Lung (tissue), 11 donors: ENCODE measurements at regions not wholly inside any gene's neighbourhood (a gene's known extent, or its start where the extent isn't known, plus 50 kb on each side); places are given as distances from the start of the nearest gene placed in this dataset.

Source experiments
- ATAC-seq: fragments of 200-7000 bp; cut with Tn5 transposase; one replicate; pipeline ENCODE4 v1.9.1; 2020; ENCODE audit warnings: moderate number of reproducible peaks; ENCODE audit not compliant: insufficient read depth, low FRiP score
- DNase-seq, 3 donors: peaks; one replicate each; pipeline ENCODE4 v3.0.0-alpha.2; 2013 to 2017
- H3K27ac ChIP-seq, 2 donors: one replicate each; pipeline ENCODE4 v1.5.1; 2013; ENCODE audit warnings: mild to moderate bottlenecking in 2 of 2, moderate library complexity in 2 of 2, control low read depth in 1 of 2, inconsistent platforms in 1 of 2, low read depth in 1 of 2, low read length in 1 of 2
- H3K27me3 ChIP-seq, 3 donors: one replicate each; pipeline ENCODE4 v1.5.1; 2013; ENCODE audit warnings: low read length in 2 of 3; ENCODE audit not compliant: control insufficient read depth in 3 of 3, insufficient read depth in 3 of 3
- H3K36me3 ChIP-seq, 4 donors: one replicate each; pipeline ENCODE4 v1.5.1; 2013; ENCODE audit warnings: low read length in 4 of 4, mild to moderate bottlenecking in 1 of 4, moderate library complexity in 1 of 4; ENCODE audit not compliant: control insufficient read depth in 4 of 4, insufficient read depth in 4 of 4
- H3K4me1 ChIP-seq, 5 donors: one replicate each; pipeline ENCODE4 v1.5.1; 2013; ENCODE audit warnings: low read length in 5 of 5, mild to moderate bottlenecking in 2 of 5, moderate library complexity in 1 of 5; ENCODE audit not compliant: control insufficient read depth in 5 of 5, insufficient read depth in 5 of 5
- H3K4me3 ChIP-seq: one replicate; pipeline ENCODE4 v1.5.1; 2013; ENCODE audit warnings: mild to moderate bottlenecking, control low read depth, moderate library complexity
- H3K9ac ChIP-seq, 2 donors: one replicate each; pipeline ENCODE4 v1.5.1; 2013; ENCODE audit warnings: low read length in 2 of 2, control low read depth in 1 of 2; ENCODE audit not compliant: insufficient read depth in 1 of 2
- H3K9me3 ChIP-seq, 4 donors: one replicate each; pipeline ENCODE4 v1.5.1; 2013; ENCODE audit warnings: low read length in 3 of 4, mild to moderate bottlenecking in 1 of 4, moderate library complexity in 1 of 4; ENCODE audit not compliant: control insufficient read depth in 4 of 4, insufficient read depth in 3 of 4
- WGBS, 2 donors: extraction: QIAGEN DNeasy Blood & Tissue Kit; methylation state at CpG; one replicate each; pipeline ENCODE4 v1.1.7; 2013; 5-methylcytosine and 5-hydroxymethylcytosine counted together
- TF ChIP-seq, protein P1 (sequence below): IDR thresholded peaks from 2 replicates; pipeline ENCODE4 v1.5.1; 2012; ENCODE audit warnings: mild to moderate bottlenecking; ENCODE audit errors: control extremely low read depth, extremely low read depth
- donor health status: control.
- donor health status: control.
- donor health status: Bipolar disorder and iron deficiency.
- donor health status: healthy.
- donor health status: DM: yes; HTN: yes; CAD: no.

DNA sequence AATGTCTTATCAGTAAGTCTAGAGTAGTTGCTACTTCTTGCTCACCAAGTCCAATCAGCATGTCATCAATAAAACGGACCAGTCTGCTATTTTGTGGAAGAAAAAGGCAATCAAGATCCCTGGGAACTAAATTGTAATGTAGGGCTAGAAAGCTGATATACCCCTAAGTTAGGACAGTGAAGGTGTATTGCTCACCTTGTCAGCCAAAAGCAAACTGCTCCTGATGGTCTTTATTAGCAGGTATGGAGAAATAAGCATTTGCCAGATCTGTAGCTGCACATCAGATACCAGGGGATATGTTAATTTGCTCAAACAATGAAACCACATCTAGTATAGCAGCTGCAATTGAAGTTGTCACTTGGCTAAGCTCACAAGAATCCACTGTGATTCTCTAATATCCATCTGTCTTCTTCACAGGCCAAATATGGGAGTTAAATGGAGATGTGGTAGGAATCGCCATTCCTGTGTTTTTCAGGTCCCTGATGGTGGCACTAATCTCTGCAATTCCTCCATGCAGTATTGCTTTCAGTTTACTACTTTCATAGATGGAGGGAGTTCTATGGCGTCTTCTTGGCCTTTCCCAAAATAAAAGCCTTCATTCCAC lies 75.0 kb downstream of the TMEM237 start:
- Histone ChIP-seq H3K36me3 (peaks cover 0 to 3% (median 0%) of the 10 kb centered on the region in 4 donors), H3K27me3 (no peaks in the 10 kb centered on the region), H3K4me3 (no peak overlapping the region), H3K9ac (no peak overlapping the region), H3K9me3 (no peaks in the 10 kb centered on the region), H3K27ac (no peak overlapping the region), H3K4me1 (no peaks in the 10 kb centered on the region)
- 92% methylated on average over 3 of the region's 3 CpGs for WGBS, 2 donors
- DNase-seq: no peak
- TF ChIP-seq, protein P1, sequence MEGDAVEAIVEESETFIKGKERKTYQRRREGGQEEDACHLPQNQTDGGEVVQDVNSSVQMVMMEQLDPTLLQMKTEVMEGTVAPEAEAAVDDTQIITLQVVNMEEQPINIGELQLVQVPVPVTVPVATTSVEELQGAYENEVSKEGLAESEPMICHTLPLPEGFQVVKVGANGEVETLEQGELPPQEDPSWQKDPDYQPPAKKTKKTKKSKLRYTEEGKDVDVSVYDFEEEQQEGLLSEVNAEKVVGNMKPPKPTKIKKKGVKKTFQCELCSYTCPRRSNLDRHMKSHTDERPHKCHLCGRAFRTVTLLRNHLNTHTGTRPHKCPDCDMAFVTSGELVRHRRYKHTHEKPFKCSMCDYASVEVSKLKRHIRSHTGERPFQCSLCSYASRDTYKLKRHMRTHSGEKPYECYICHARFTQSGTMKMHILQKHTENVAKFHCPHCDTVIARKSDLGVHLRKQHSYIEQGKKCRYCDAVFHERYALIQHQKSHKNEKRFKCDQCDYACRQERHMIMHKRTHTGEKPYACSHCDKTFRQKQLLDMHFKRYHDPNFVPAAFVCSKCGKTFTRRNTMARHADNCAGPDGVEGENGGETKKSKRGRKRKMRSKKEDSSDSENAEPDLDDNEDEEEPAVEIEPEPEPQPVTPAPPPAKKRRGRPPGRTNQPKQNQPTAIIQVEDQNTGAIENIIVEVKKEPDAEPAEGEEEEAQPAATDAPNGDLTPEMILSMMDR: no peak
- ATAC-seq: no peak

DNA sequence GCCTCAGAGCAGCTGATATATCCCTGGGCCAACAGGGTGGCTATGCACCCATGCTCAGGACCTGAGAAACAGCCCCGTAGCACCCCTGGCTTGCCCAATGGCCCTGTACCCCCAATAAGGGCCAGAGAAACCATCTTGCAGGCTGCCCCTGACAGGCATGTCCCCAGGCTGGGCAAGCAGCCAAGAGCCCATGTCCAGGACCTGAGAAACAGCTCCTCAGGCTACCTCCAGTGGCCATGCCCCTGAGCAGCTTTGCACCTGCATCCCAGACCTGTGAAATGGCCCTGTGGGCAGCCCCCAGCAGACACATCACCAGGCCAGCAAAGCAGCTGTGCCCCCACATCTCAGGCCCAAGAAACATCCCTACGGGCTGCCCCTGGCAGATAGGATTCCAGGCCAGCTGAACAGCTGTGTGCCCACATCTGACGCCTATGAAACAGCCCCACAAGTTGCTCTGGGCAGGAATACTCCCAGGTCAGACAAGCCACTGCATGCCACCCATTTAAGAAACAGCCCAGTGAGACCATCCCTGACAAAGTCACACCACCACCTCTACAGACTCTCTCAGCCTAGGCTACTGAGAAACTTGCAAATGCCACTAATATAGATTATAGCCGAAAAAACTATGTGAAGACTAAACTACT lies 84.1 kb downstream of the TMEM237 start:
- H3K27me3 ChIP-seq: no peaks in the 10 kb centered on the region
- no peaks in the 10 kb centered on the region for H3K9me3 ChIP-seq
- DNase-seq (no peak), ATAC-seq (no peak)
- no peaks in the 10 kb centered on the region for H3K4me1 ChIP-seq
- H3K36me3 ChIP-seq: no peaks in the 10 kb centered on the region
- no peak overlapping the region for H3K27ac ChIP-seq
- no peak overlapping the region for H3K9ac ChIP-seq
- TF ChIP-seq, protein P1: no peak
- 74 to 94% methylated on average over 4 of the region's 4 CpGs for WGBS, 2 donors
- no peak overlapping the region for H3K4me3 ChIP-seq

DNA sequence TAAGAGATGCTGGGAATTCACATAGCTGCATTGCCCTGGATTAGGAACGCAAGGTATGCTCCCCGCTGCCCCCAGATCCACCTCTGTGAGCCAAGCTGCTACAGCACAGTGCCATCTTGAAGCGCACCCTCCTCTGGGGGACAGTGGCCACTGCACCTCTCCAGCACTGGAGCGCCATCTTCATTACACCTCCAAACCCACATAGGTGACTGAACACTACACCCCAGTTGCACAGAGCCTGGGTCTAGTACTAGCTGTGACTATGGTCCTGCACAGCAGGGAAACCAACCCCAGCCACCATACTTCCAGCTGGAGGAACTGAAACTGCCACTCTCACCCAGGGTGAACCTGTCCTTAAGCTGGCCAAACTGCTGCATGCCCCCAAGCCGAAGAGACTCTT lies 84.6 kb downstream of the TMEM237 start:
- H3K9me3 ChIP-seq: no peaks in the 10 kb centered on the region
- no peak overlapping the region for H3K27ac ChIP-seq
- H3K4me3 ChIP-seq: no peak overlapping the region
- ATAC-seq: no peak
- H3K27me3 ChIP-seq: no peaks in the 10 kb centered on the region
- DNase-seq: no peak
- H3K4me1 ChIP-seq: no peaks in the 10 kb centered on the region
- H3K9ac ChIP-seq: no peak overlapping the region
- no peaks in the 10 kb centered on the region for H3K36me3 ChIP-seq
- WGBS, 2 donors: 60 to 82% methylated on average over 5 of the region's 5 CpGs
- TF ChIP-seq, protein P1: no peak
